Activated CD8-positive, alpha-beta memory T cell treated with anti-CD3 and anti-CD28 coated beads, Interleukin-2, amount 10 ng/mL, durations not matched to agents 7 days and 5 days (primary cell): ENCODE measurements at regions not wholly inside any gene's neighbourhood (a gene's known extent, or its start where the extent isn't known, plus 50 kb on each side); places are given as distances from the start of the nearest gene placed in this dataset.

Experiments used
- ATAC-seq: fragments of 150-1000 bp; cut with Tn5 transposase; one replicate; pipeline ENCODE4 v1.10.0; 2021; ENCODE audit warnings: moderate library complexity
- CTCF ChIA-PET: fragments of 350-600 bp; sonication (Branson Sonifier 250); formaldehyde crosslinking; loops from one replicate; lab custom pipeline; 2021; ENCODE audit warnings: antibody characterized with exemption; lab: Charles Lee
- DNase-seq: peaks from one replicate; pipeline ENCODE4 v3.0.0-alpha.2; 2020
- H3K27ac Mint-ChIP-seq: one replicate; pipeline ENCODE4 v1.8.0; 2021; ENCODE audit warnings: mild to moderate bottlenecking, mixed read lengths
- H3K27me3 Mint-ChIP-seq: one replicate; pipeline ENCODE4 v1.8.0; 2021; ENCODE audit warnings: mixed read lengths
- H3K36me3 Mint-ChIP-seq: one replicate; pipeline ENCODE4 v1.8.0; 2021; ENCODE audit warnings: mild to moderate bottlenecking, mixed read lengths
- H3K4me1 Mint-ChIP-seq: one replicate; pipeline ENCODE4 v1.8.0; 2021; ENCODE audit warnings: mixed read lengths
- H3K4me3 Mint-ChIP-seq: one replicate; pipeline ENCODE4 v1.8.0; 2021; ENCODE audit warnings: mild to moderate bottlenecking, moderate library complexity, mixed read lengths
- H3K9me3 Mint-ChIP-seq: one replicate; pipeline ENCODE4 v1.8.0; 2022; ENCODE audit warnings: low read depth, mixed read lengths

- Mint-ChIP-seq H3K4me1 (peaks cover 2% of the 10 kb centered on the region), H3K4me3 (no peak overlapping the region), H3K9me3 (no peaks in the 10 kb centered on the region), H3K27me3 (no peaks in the 10 kb centered on the region), H3K27ac (no peak overlapping the region), H3K36me3 (no peaks in the 10 kb centered on the region)
- CTCF ChIA-PET, result interaction anchor here (1.1 to 2.3 kb wide), 4 partner anchors 11 to 374 kb away, joined by 3 to 11 read pairs (median 5); no protein-coding TSS in a partner anchor
- no peak for DNase-seq
- ATAC-seq, result no peak
Measured at GRCh38 chr9:105154723-105155191, 89.7 kb upstream of the SLC44A1 start.

- Mint-ChIP-seq H3K27me3 (peaks cover 7% of the 10 kb centered on the region), H3K36me3 (no peaks in the 10 kb centered on the region), H3K27ac (no peak overlapping the region), H3K4me1 (peaks cover 2% of the 10 kb centered on the region), H3K4me3 (no peak overlapping the region), H3K9me3 (no peaks in the 10 kb centered on the region)
- ATAC-seq (peak; percentile 64), DNase-seq (peak; percentile 44)
- CTCF ChIA-PET, result interaction anchor here (0.6 to 4.5 kb wide), 4 partner anchors 18 to 293 kb away, joined by 3 to 24 read pairs (median 4); no protein-coding TSS in a partner anchor
Measured at GRCh38 chr9:105157171-105157583, 87.3 kb upstream of the SLC44A1 start.

DNA sequence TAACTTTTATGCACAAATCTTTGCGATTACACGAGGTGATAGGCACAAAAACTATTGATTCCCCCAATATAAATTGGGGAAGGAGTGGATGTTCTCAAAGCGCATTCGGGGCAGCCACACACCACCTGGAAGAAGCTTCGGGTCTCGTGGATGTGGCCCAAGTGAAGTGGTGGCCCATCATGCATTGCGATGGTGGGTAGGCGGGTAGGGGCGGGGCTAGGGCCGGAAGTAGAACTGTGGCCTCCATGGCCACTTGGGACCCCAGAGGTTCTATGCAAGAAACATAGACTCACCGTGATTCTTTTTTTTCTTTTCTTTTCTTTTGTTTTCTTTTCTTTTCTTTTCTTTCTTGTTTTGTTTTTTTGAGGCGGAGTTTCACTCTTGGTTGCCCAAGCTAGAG, 86.4 kb upstream of the SLC44A1 start:
- DNase-seq, result no peak
- CTCF ChIA-PET, result interaction anchor here (2.5 to 4.5 kb wide), 2 partner anchors 10 to 255 kb away, joined by 8 to 24 read pairs; no protein-coding TSS in a partner anchor
- no peaks in the 10 kb centered on the region for H3K36me3 Mint-ChIP-seq

GRCh38 chr9:105158898-105159297, 85.6 kb upstream of the SLC44A1 start:
- CTCF ChIA-PET, result interaction anchor here (0.6 to 4.5 kb wide), 6 partner anchors 10 to 298 kb away, joined by 3 to 24 read pairs (median 4); partner anchors contain the start of gene SLC44A1
- Mint-ChIP-seq H3K4me1 (peaks cover 2% of the 10 kb centered on the region), H3K36me3 (no peaks in the 10 kb centered on the region), H3K9me3 (no peaks in the 10 kb centered on the region), H3K4me3 (no peak overlapping the region), H3K27ac (no peak overlapping the region), H3K27me3 (peaks cover 15% of the 10 kb centered on the region)
- no peak for ATAC-seq
- DNase-seq, result no peak

More for the DNA sequence above, 86.4 kb upstream of the SLC44A1 start:
- Mint-ChIP-seq H3K27ac (no peak overlapping the region), H3K9me3 (no peaks in the 10 kb centered on the region), H3K4me1 (peaks cover 2% of the 10 kb centered on the region), H3K4me3 (no peak overlapping the region), H3K27me3 (peaks cover 13% of the 10 kb centered on the region)
- no peak for ATAC-seq

- CTCF ChIA-PET, result interaction anchor here (1.5 to 2.3 kb wide), 2 partner anchors 10 to 246 kb away, joined by 4 to 8 read pairs; no protein-coding TSS in a partner anchor
- peaks cover 17% of the 10 kb centered on the region for H3K27me3 Mint-ChIP-seq
- H3K4me3 Mint-ChIP-seq, result no peak overlapping the region
Measured at GRCh38 chr9:105168870-105169319, 75.6 kb upstream of the SLC44A1 start.

GRCh38 chr9:105171076-105171475, 73.4 kb upstream of the SLC44A1 start:
- DNase-seq (no peak), ATAC-seq (no peak)
- CTCF ChIA-PET, result no interaction called here
- Mint-ChIP-seq H3K9me3 (no peaks in the 10 kb centered on the region), H3K27me3 (peaks cover 16% of the 10 kb centered on the region), H3K4me3 (no peak overlapping the region), H3K27ac (no peak overlapping the region), H3K36me3 (no peaks in the 10 kb centered on the region), H3K4me1 (no peaks in the 10 kb centered on the region)

More at GRCh38 chr9:105168870-105169319, 75.6 kb upstream of the SLC44A1 start:
- ATAC-seq (no peak), DNase-seq (no peak)
- no peak overlapping the region for H3K27ac Mint-ChIP-seq
- no peaks in the 10 kb centered on the region for H3K36me3 Mint-ChIP-seq
- H3K9me3 Mint-ChIP-seq, result no peaks in the 10 kb centered on the region
- no peaks in the 10 kb centered on the region for H3K4me1 Mint-ChIP-seq

GRCh38 chr9:105171589-105171988, 72.9 kb upstream of the SLC44A1 start:
- Mint-ChIP-seq H3K27me3 (peaks cover 11% of the 10 kb centered on the region), H3K4me1 (no peaks in the 10 kb centered on the region), H3K27ac (no peak overlapping the region), H3K4me3 (no peak overlapping the region), H3K9me3 (no peaks in the 10 kb centered on the region), H3K36me3 (no peaks in the 10 kb centered on the region)
- ATAC-seq (no peak), DNase-seq (no peak)
- CTCF ChIA-PET, result no interaction called here

DNA sequence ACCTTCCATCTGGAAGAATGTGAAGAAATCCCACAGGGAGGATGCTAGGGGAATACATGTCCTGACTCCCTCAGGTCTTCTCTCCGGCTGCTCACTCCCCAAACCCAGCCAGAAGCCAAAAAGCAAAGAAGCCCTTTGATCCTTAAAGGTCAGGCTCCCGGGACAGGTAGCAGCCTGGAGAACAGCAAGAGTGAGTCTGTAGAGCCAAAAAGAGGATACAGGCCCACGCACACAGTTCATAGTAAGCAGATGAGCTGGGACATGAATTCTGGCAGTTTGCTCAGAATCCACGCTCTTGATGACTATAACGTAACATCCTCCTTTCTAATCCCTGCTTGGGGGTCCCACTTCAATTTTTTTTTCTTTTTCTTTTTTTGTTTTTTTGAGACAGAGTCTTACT, 72.0 kb upstream of the SLC44A1 start:
- no peaks in the 10 kb centered on the region for H3K4me1 Mint-ChIP-seq
- CTCF ChIA-PET, result no interaction called here
- peaks cover 8% of the 10 kb centered on the region for H3K27me3 Mint-ChIP-seq
- no peaks in the 10 kb centered on the region for H3K36me3 Mint-ChIP-seq
- H3K9me3 Mint-ChIP-seq, result no peaks in the 10 kb centered on the region
- DNase-seq (no peak), ATAC-seq (no peak)
- no peak overlapping the region for H3K4me3 Mint-ChIP-seq
- no peak overlapping the region for H3K27ac Mint-ChIP-seq

- ATAC-seq (no peak), DNase-seq (no peak)
- CTCF ChIA-PET, result no interaction called here
- H3K4me3 Mint-ChIP-seq, result no peak overlapping the region
- no peaks in the 10 kb centered on the region for H3K4me1 Mint-ChIP-seq
- H3K36me3 Mint-ChIP-seq, result no peaks in the 10 kb centered on the region
- H3K27ac Mint-ChIP-seq, result no peak overlapping the region
- H3K9me3 Mint-ChIP-seq, result no peaks in the 10 kb centered on the region
- peaks cover 2% of the 10 kb centered on the region for H3K27me3 Mint-ChIP-seq
Measured at GRCh38 chr9:105173306-105173705, 71.1 kb upstream of the SLC44A1 start.

DNA sequence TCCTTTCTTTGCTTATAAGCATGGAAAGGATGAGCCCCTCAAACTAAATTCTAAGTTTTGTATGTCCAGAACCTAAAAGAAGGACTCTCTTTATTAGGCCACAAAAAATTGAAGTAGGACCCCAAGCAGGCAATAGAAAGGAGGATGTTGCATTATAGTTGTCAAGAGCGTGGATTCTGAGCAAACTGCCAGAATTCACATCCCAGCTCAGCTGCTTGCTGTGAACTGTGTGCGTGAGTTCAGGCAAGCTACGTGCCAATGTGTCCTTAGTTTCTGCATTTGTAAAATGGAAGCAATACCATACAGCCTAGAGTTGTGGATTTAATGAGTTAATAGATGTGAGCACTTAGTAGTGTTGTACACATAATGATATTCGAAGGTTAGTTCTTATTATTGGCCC, 70.6 kb upstream of the SLC44A1 start:
- H3K9me3 Mint-ChIP-seq, result no peaks in the 10 kb centered on the region
- CTCF ChIA-PET, result no interaction called here

GRCh38 chr9:105176194-105176593, 68.3 kb upstream of the SLC44A1 start:
- Mint-ChIP-seq H3K9me3 (no peaks in the 10 kb centered on the region), H3K4me1 (no peaks in the 10 kb centered on the region), H3K36me3 (no peaks in the 10 kb centered on the region), H3K27ac (no peak overlapping the region), H3K27me3 (peaks cover 3% of the 10 kb centered on the region), H3K4me3 (no peak overlapping the region)
- CTCF ChIA-PET, result interaction anchor here (0.7 to 0.8 kb wide), 2 partner anchors 12 to 196 kb away, joined by 3 to 4 read pairs; no protein-coding TSS in a partner anchor
- DNase-seq (no peak), ATAC-seq (no peak)

More for the DNA sequence above, 70.6 kb upstream of the SLC44A1 start:
- Mint-ChIP-seq H3K4me1 (no peaks in the 10 kb centered on the region), H3K4me3 (no peak overlapping the region), H3K36me3 (no peaks in the 10 kb centered on the region), H3K27ac (no peak overlapping the region), H3K27me3 (peaks cover 2% of the 10 kb centered on the region)
- DNase-seq (no peak), ATAC-seq (no peak)

GRCh38 chr9:105178076-105178475, 66.4 kb upstream of the SLC44A1 start:
- Mint-ChIP-seq H3K4me1 (no peaks in the 10 kb centered on the region), H3K4me3 (no peak overlapping the region), H3K36me3 (no peaks in the 10 kb centered on the region), H3K9me3 (no peaks in the 10 kb centered on the region), H3K27me3 (peaks cover 4% of the 10 kb centered on the region), H3K27ac (no peak overlapping the region)
- ATAC-seq, result no peak
- DNase-seq, result no peak
- CTCF ChIA-PET, result interaction anchor here (0.6 kb wide), 1 partner anchor 312 kb away, joined by 3 read pairs; no protein-coding TSS in a partner anchor

- H3K9me3 Mint-ChIP-seq, result no peaks in the 10 kb centered on the region
Measured at GRCh38 chr9:105187781-105188180, 56.7 kb upstream of the SLC44A1 start.

DNA sequence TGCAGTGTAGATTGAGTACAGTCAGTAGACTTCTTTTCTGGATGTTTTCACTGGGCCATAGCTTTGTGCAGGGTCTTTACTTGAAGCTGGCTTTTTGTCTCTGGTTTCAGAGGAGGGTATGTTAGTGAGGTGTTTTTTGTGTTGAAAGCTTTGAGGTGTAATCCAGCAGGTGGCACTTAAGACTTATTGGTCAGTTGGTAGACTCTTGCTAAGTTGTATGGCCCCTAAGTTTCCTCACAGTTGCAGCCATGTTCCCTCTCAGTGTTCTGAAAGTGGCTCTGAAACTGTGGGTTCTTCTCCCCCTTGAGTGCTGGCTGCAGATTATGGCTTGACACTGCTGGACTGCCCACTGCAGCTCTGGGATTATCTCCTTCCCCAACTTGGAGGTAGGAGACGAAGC, 55.7 kb upstream of the SLC44A1 start:
- Mint-ChIP-seq H3K36me3 (no peaks in the 10 kb centered on the region), H3K9me3 (no peaks in the 10 kb centered on the region), H3K27ac (no peak overlapping the region), H3K27me3 (peaks cover 35% of the 10 kb centered on the region), H3K4me1 (peaks cover 14% of the 10 kb centered on the region), H3K4me3 (no peak overlapping the region)
- CTCF ChIA-PET, result no interaction called here
- DNase-seq (no peak), ATAC-seq (no peak)

More at GRCh38 chr9:105187781-105188180, 56.7 kb upstream of the SLC44A1 start:
- Mint-ChIP-seq H3K27ac (no peak overlapping the region), H3K27me3 (peaks cover 27% of the 10 kb centered on the region), H3K4me3 (no peak overlapping the region), H3K4me1 (peaks cover 11% of the 10 kb centered on the region), H3K36me3 (no peaks in the 10 kb centered on the region)
- ATAC-seq (no peak), DNase-seq (no peak)
- CTCF ChIA-PET, result interaction anchor here (1.7 kb wide), 1 partner anchor 16 kb away, joined by 4 read pairs; no protein-coding TSS in a partner anchor
